ENCODE measurements at regions not wholly inside any gene's neighbourhood (a gene's known extent, or its start where the extent isn't known, plus 50 kb on each side); places are given as distances from the start of the nearest gene placed in this dataset.

- TF ChIP-seq, protein P1, sequence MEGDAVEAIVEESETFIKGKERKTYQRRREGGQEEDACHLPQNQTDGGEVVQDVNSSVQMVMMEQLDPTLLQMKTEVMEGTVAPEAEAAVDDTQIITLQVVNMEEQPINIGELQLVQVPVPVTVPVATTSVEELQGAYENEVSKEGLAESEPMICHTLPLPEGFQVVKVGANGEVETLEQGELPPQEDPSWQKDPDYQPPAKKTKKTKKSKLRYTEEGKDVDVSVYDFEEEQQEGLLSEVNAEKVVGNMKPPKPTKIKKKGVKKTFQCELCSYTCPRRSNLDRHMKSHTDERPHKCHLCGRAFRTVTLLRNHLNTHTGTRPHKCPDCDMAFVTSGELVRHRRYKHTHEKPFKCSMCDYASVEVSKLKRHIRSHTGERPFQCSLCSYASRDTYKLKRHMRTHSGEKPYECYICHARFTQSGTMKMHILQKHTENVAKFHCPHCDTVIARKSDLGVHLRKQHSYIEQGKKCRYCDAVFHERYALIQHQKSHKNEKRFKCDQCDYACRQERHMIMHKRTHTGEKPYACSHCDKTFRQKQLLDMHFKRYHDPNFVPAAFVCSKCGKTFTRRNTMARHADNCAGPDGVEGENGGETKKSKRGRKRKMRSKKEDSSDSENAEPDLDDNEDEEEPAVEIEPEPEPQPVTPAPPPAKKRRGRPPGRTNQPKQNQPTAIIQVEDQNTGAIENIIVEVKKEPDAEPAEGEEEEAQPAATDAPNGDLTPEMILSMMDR (IDR thresholded peaks at IDR 0.05 in 4 of 5, conservative IDR thresholded peaks at IDR 0.05 in 1 of 5), result no peak
- TF ChIP-seq POLR2A (IDR thresholded peaks at IDR 0.05), result no peak
Measured at GRCh38 chr4:18297684-18298083, 276.1 kb upstream of the LCORL start.

Data from gastrocnemius medialis (tissue), 4 donors.